IMR-90 (cell line): ENCODE measurements at regions not wholly inside any gene's neighbourhood (a gene's known extent, or its start where the extent isn't known, plus 50 kb on each side); places are given as distances from the start of the nearest gene placed in this dataset.

Experiments
- ATAC-seq: fragments of 200-7000 bp; cut with Tn5 transposase; 2 replicates; pipeline ENCODE4 v1.9.1; 2020; ENCODE audit warnings: low read depth, mild to moderate bottlenecking, moderate library complexity
- BruUV-seq: library from RNA; stranded (reverse); fragments of 400-500 nt; replicated peaks from 2 replicates; lab custom pipeline; 2021; lab: Mats Ljungman, UMichigan
- CTCF ChIA-PET: fragments of 300-600 bp; formaldehyde crosslinking; extraction: SDS; loops from one replicate; lab custom pipeline; 2021; ENCODE audit warnings: antibody characterized with exemption; lab: Yijun Ruan, JAX
- POLR2A ChIA-PET: fragments of 300-600 bp; sonication (Branson Sonifier 250); formaldehyde crosslinking; loops from one replicate; lab custom pipeline; 2022; ENCODE audit warnings: antibody characterized with exemption; ENCODE audit not compliant: unreplicated experiment; lab: Charles Lee
- DNase-seq: peaks from one replicate; pipeline ENCODE4 v3.0.0; 2013
- H2AFZ ChIP-seq: replicated peaks from 2 replicates; pipeline ENCODE3; 2013; ENCODE audit warnings: low read length, mild to moderate bottlenecking; ENCODE audit not compliant: poor library complexity
- H2AK5ac ChIP-seq: 2 replicates; pipeline ENCODE4 v1.6.1; 2013; ENCODE audit warnings: low read depth, low read length, inconsistent platforms
- H2AK9ac ChIP-seq: replicated peaks from 2 replicates; pipeline ENCODE3; 2013; ENCODE audit warnings: mild to moderate bottlenecking, low read depth, low read length, moderate library complexity; ENCODE audit not compliant: poor library complexity
- H2BK120ac ChIP-seq: 2 replicates; pipeline ENCODE4 v1.6.1; 2013; ENCODE audit warnings: low read depth, low read length, inconsistent platforms
- H2BK15ac ChIP-seq: 3 replicates; pipeline ENCODE4 v1.6.1; 2013; ENCODE audit warnings: low read depth, low read length, inconsistent platforms
- H2BK20ac ChIP-seq: 2 replicates; pipeline ENCODE4 v1.6.1; 2013; ENCODE audit warnings: low read depth, mild to moderate bottlenecking, inconsistent platforms, low read length, moderate library complexity
- H2BK5ac ChIP-seq: 2 replicates; pipeline ENCODE4 v1.6.1; 2013; ENCODE audit warnings: mild to moderate bottlenecking, low read depth, low read length, inconsistent platforms; ENCODE audit not compliant: poor library complexity, severe bottlenecking
- H3K14ac ChIP-seq: replicated peaks from 2 replicates; pipeline ENCODE4 v1.6.1; 2013; ENCODE audit warnings: low read depth, low read length, inconsistent platforms
- H3K18ac ChIP-seq: 2 replicates; pipeline ENCODE4 v1.6.1; 2013; ENCODE audit warnings: low read depth, low read length, control low read depth
- H3K23ac ChIP-seq: 2 replicates; pipeline ENCODE4 v1.6.1; 2013; ENCODE audit warnings: low read depth, low read length, inconsistent platforms
- H3K27ac ChIP-seq: 2 replicates; pipeline ENCODE4 v1.5.1; 2013; ENCODE audit warnings: mild to moderate bottlenecking, control low read depth, low read length; ENCODE audit not compliant: insufficient read depth
- H3K27me3 ChIP-seq: 2 replicates; pipeline ENCODE4 v1.6.1; 2013; ENCODE audit warnings: low read length; ENCODE audit not compliant: control insufficient read depth, insufficient read depth
- H3K36me3 ChIP-seq: 2 replicates; pipeline ENCODE4 v1.6.1; 2013; ENCODE audit warnings: low read length, mixed read lengths; ENCODE audit not compliant: control insufficient read depth, insufficient read depth
- H3K4ac ChIP-seq: 2 replicates; pipeline ENCODE4 v1.6.1; 2013; ENCODE audit warnings: low read depth, low read length, inconsistent platforms
- H3K4me1 ChIP-seq: 2 replicates; pipeline ENCODE4 v1.6.1; 2013; ENCODE audit warnings: low read length, mixed read lengths; ENCODE audit not compliant: control insufficient read depth, insufficient read depth
- H3K4me2 ChIP-seq: 2 replicates; pipeline ENCODE4 v1.6.1; 2013; ENCODE audit warnings: low read depth, mild to moderate bottlenecking, control low read depth, low read length, moderate library complexity
- H3K4me3 ChIP-seq: 2 replicates; pipeline ENCODE4 v1.5.1; 2013; ENCODE audit warnings: low read depth, mild to moderate bottlenecking, control low read depth, low read length, moderate library complexity; ENCODE audit not compliant: insufficient read depth
- H3K56ac ChIP-seq: 2 replicates; pipeline ENCODE4 v1.6.1; 2013; ENCODE audit warnings: low read length, inconsistent platforms; ENCODE audit not compliant: insufficient read depth; ENCODE audit errors: extremely low read depth
- H3K79me1 ChIP-seq, 2 experiments: 2 replicates each; pipeline ENCODE4 v1.6.1; 2013; ENCODE audit warnings: low read length in 2 of 2, inconsistent platforms in 1 of 2, low read depth in 1 of 2
- H3K9ac ChIP-seq: 2 replicates; pipeline ENCODE4 v1.6.1; 2013; ENCODE audit warnings: low read depth, low read length, control low read depth
- H3K9me1 ChIP-seq: 2 replicates; pipeline ENCODE4 v1.6.1; 2013; ENCODE audit warnings: low read length, inconsistent platforms; ENCODE audit not compliant: insufficient read depth
- H3K9me3 ChIP-seq: 2 replicates; pipeline ENCODE4 v1.6.1; 2013; ENCODE audit warnings: low read length; ENCODE audit not compliant: control insufficient read depth, insufficient read depth
- H4K20me1 ChIP-seq: 2 replicates; pipeline ENCODE4 v1.6.1; 2013; ENCODE audit warnings: low read length, inconsistent platforms; ENCODE audit not compliant: insufficient read depth
- H4K5ac ChIP-seq: 2 replicates; pipeline ENCODE4 v1.6.1; 2013; ENCODE audit warnings: mild to moderate bottlenecking, low read depth, low read length, control low read depth
- H4K8ac ChIP-seq, 2 experiments: 2 replicates each; pipeline ENCODE4 v1.6.1; 2013; ENCODE audit warnings: low read depth in 2 of 2, low read length in 2 of 2, control low read depth in 1 of 2, inconsistent platforms in 1 of 2
- H4K91ac ChIP-seq: 2 replicates; pipeline ENCODE4 v1.6.1; 2013; ENCODE audit warnings: low read depth, low read length, inconsistent platforms; ENCODE audit not compliant: insufficient read depth
- CEBPB ChIP-seq: IDR thresholded peaks from 2 replicates; pipeline ENCODE4 v1.6.1; 2012; ENCODE audit warnings: low read depth, low read length, improper control_type of control experiment
- CHD1 ChIP-seq: IDR thresholded peaks from 2 replicates; pipeline ENCODE4 v1.6.1; 2012; ENCODE audit warnings: low read depth, low read length, improper control_type of control experiment
- CTCF ChIP-seq: conservative IDR thresholded peaks from 2 replicates; pipeline ENCODE4 v1.5.1; 2012; ENCODE audit warnings: mild to moderate bottlenecking, low read depth, low read length, improper control_type of control experiment
- ELK1 ChIP-seq: fragments of 150-350 bp; IDR thresholded peaks from 2 replicates; pipeline ENCODE4 v1.6.1; 2016; ENCODE audit warnings: low read depth, mild to moderate bottlenecking, low read length, moderate library complexity, borderline replicate concordance
- FOS ChIP-seq: fragments of 150-350 bp; IDR thresholded peaks from 2 replicates; pipeline ENCODE4 v1.6.1; 2016; ENCODE audit warnings: low read depth, low read length
- MAFK ChIP-seq: IDR thresholded peaks from 2 replicates; pipeline ENCODE4 v1.6.1; 2012; ENCODE audit warnings: low read depth, low read length, improper control_type of control experiment
- RCOR1 ChIP-seq: IDR thresholded peaks from 2 replicates; pipeline ENCODE4 v1.6.1; 2012; ENCODE audit warnings: mild to moderate bottlenecking, low read length, improper control_type of control experiment; ENCODE audit not compliant: insufficient replicate concordance
- SMC3 ChIP-seq: fragments of 150-350 bp; IDR thresholded peaks from 2 replicates; pipeline ENCODE4 v1.6.1; 2016; ENCODE audit warnings: low read depth, mild to moderate bottlenecking, antibody characterized with exemption, low read length, moderate library complexity
- USF2 ChIP-seq: fragments of 150-350 bp; IDR thresholded peaks from 2 replicates; pipeline ENCODE4 v1.6.1; 2017; ENCODE audit warnings: mild to moderate bottlenecking, antibody characterized with exemption, low read length, low read depth
- WGBS, 2 experiments: methylation state at CpG; one replicate each; pipeline versions ENCODE4 v1.1.5 to v1.1.7; 2013; ENCODE audit warnings: missing lambda C conversion rate in 2 of 2; ENCODE audit not compliant: insufficient read length in 1 of 2; ENCODE audit errors: extremely low coverage in 2 of 2; 5-methylcytosine and 5-hydroxymethylcytosine counted together
- dilution Hi-C: fragments of 300-500 bp; cut with HindIII; formaldehyde crosslinking; loops from one replicate; pipeline ENCODE4 v1.14.3; 2018; ENCODE audit warnings: low sequenced_read_pairs; ENCODE audit not compliant: unreplicated experiment
- in situ Hi-C: fragments of 300-500 bp; cut with MboI; formaldehyde crosslinking; loops from 3 replicates; pipeline ENCODE4 v1.14.3; 2019; ENCODE audit warnings: low sequenced_read_pairs, inconsistent platforms, mixed read lengths
- intact Hi-C: fragments of 100-400 bp; cut with micrococcal nuclease; formaldehyde crosslinking; loops from 2 replicates; pipeline ENCODE4 v1.10.0; 2022

GRCh38 chr7:84803979-84804378 lies 382.9 kb downstream of the SEMA3D start:
- DNase-seq (no peak), ATAC-seq (no peak)
- CTCF ChIA-PET, result interaction anchor here (0.7 kb wide), 1 partner anchor 60 kb away, joined by 4 read pairs; no protein-coding TSS in a partner anchor
- Histone ChIP-seq H3K9me1 (no peaks in the 10 kb centered on the region), H3K14ac (no peak overlapping the region; the same call in 1 of the 2 replicates), H3K9me3 (no peaks in the 10 kb centered on the region), H4K8ac (no peak overlapping the region), H2BK15ac (no peak overlapping the region), H2AK9ac (no peak overlapping the region), H3K4me1 (no peaks in the 10 kb centered on the region), H3K36me3 (no peaks in the 10 kb centered on the region), H3K18ac (no peak overlapping the region), H3K79me1 (no peaks in the 10 kb centered on the region), H3K23ac (no peak overlapping the region), H3K9ac (no peak overlapping the region), H3K27ac (no peak overlapping the region), H3K4ac (no peak overlapping the region), H3K4me2 (no peak overlapping the region), H4K5ac (no peak overlapping the region), H2BK5ac (no peak overlapping the region), H2AFZ (no peak overlapping the region), H2AK5ac (no peak overlapping the region), H3K27me3 (no peaks in the 10 kb centered on the region), H2BK20ac (no peak overlapping the region), H3K4me3 (no peak overlapping the region), H4K20me1 (no peaks in the 10 kb centered on the region), H3K56ac (no peak overlapping the region), H2BK120ac (no peak overlapping the region), H4K91ac (no peak overlapping the region)
- POLR2A ChIA-PET, result no interaction called here
- dilution Hi-C loops (no loop called here), in situ Hi-C loops (no loop called here), intact Hi-C loops (no loop called here)
- BruUV-seq, result no TSS peak
- WGBS, 2 experiments, result no CpG with 5 or more reads among the region's 3 CpGs
- TF ChIP-seq CTCF, result no peak
- TF ChIP-seq CEBPB, result no peak
- no peak for TF ChIP-seq MAFK
- no peak for TF ChIP-seq USF2
- no peak for TF ChIP-seq CHD1
- no peak for TF ChIP-seq ELK1
- no peak for TF ChIP-seq FOS
- TF ChIP-seq RCOR1, result no peak
- TF ChIP-seq SMC3, result no peak
